Endothelial cell of umbilical vein (primary cell): ENCODE measurements at regions not wholly inside any gene's neighbourhood (a gene's known extent, or its start where the extent isn't known, plus 50 kb on each side); places are given as distances from the start of the nearest gene placed in this dataset.

Source experiments
- BruUV-seq: library from RNA; stranded (reverse); fragments of 400-500 nt; replicated peaks from 2 replicates; lab custom pipeline; 2021; lab: Mats Ljungman, UMichigan
- CTCF ChIA-PET: fragments of 300-600, 350-600 bp; sonication (Branson Sonifier 250); formaldehyde crosslinking; loops from one replicate; lab custom pipeline; 2021; ENCODE audit warnings: antibody characterized with exemption, inconsistent platforms; lab: Charles Lee
- POLR2A ChIA-PET: fragments of 300-600, 350-600 bp; sonication (Branson Sonifier 250); formaldehyde crosslinking; loops from one replicate; lab custom pipeline; 2021; ENCODE audit warnings: antibody characterized with exemption, inconsistent platforms; lab: Charles Lee
- DNase-seq: peaks from one replicate; pipeline ENCODE4 v3.0.0-alpha.2; 2011; ENCODE audit warnings: low read depth, low spot score
- FAIRE-seq: peaks from 2 replicates; lab custom pipeline; 2011; peaks lifted over from hg19 to GRCh38; lab: Jason Lieb, UNC
- H2AFZ ChIP-seq: 2 replicates; pipeline ENCODE4 v1.6.0; 2012; ENCODE audit warnings: low read depth, low read length, control low read depth, inconsistent platforms
- H3K27ac ChIP-seq: 2 replicates; pipeline ENCODE4 v1.5.1; 2011; ENCODE audit warnings: low read depth, mild to moderate bottlenecking, control low read depth, low read length, moderate library complexity; ENCODE audit not compliant: insufficient read depth
- H3K27me3 ChIP-seq, 2 experiments: 2 replicates each; pipeline versions ENCODE4 v1.6.0 to v1.6.1; 2011; ENCODE audit warnings: low read length in 2 of 2, mixed read lengths in 1 of 2; ENCODE audit not compliant: control insufficient read depth in 2 of 2, insufficient read depth in 2 of 2
- H3K36me3 ChIP-seq, 2 experiments: 2 replicates in 1 of 2; 3 replicates in 1 of 2; pipeline ENCODE4 v1.5.1; 2011; ENCODE audit warnings: low read length in 2 of 2, mild to moderate bottlenecking in 1 of 2, moderate library complexity in 1 of 2; ENCODE audit not compliant: control insufficient read depth in 2 of 2, insufficient read depth in 2 of 2; ENCODE audit errors: extremely low read depth in 1 of 2
- H3K4me1 ChIP-seq: 3 replicates; pipeline ENCODE4 v1.5.1; 2011; ENCODE audit warnings: mild to moderate bottlenecking, low read length; ENCODE audit not compliant: control insufficient read depth, insufficient read depth; ENCODE audit errors: extremely low read depth
- H3K4me2 ChIP-seq: 2 replicates; pipeline ENCODE4 v1.6.1; 2011; ENCODE audit warnings: low read length, control low read depth, mixed read lengths; ENCODE audit not compliant: insufficient read depth
- H3K4me3 ChIP-seq, 3 experiments: fragments of 200-600 bp in 1 of 3; sonication (generic), shearing (Covaris generic) in 1 of 3; replicated peaks in 1 of 3; 2 replicates each; pipeline ENCODE4 v1.5.1; 2011 to 2016; ENCODE audit warnings: control low read depth in 3 of 3, low read length in 3 of 3, mild to moderate bottlenecking in 2 of 3, inconsistent platforms in 1 of 3, low read depth in 1 of 3, moderate library complexity in 1 of 3; ENCODE audit not compliant: insufficient read depth in 1 of 3
- H3K79me2 ChIP-seq: 2 replicates; pipeline ENCODE4 v1.6.0; 2012; ENCODE audit warnings: low read length, inconsistent platforms; ENCODE audit not compliant: control insufficient read depth, insufficient read depth
- H3K9ac ChIP-seq: replicated peaks from 2 replicates; pipeline ENCODE3; 2011; ENCODE audit warnings: low read length, control low read depth; ENCODE audit not compliant: insufficient read depth; ENCODE audit errors: extremely low read depth
- H3K9me1 ChIP-seq: replicated peaks from 3 replicates; pipeline ENCODE4 v1.6.0; 2011; ENCODE audit warnings: mild to moderate bottlenecking, low read length; ENCODE audit not compliant: control insufficient read depth, insufficient read depth; ENCODE audit errors: extremely low read depth
- H3K9me3 ChIP-seq: replicated peaks from 2 replicates; pipeline ENCODE4 v1.5.1; 2012; ENCODE audit warnings: low read length, inconsistent platforms; ENCODE audit not compliant: control insufficient read depth, insufficient read depth
- H4K20me1 ChIP-seq: replicated peaks from 2 replicates; pipeline ENCODE3; 2011; ENCODE audit warnings: mild to moderate bottlenecking, low read length; ENCODE audit not compliant: control insufficient read depth, insufficient read depth; ENCODE audit errors: extremely low read depth
- CTCF ChIP-seq, 2 donors: IDR thresholded peaks; 1 replicate in 1 of 2; 2 replicates in 1 of 2; pipeline ENCODE4 v1.5.1; 2011; ENCODE audit warnings: low read length in 2 of 2, mild to moderate bottlenecking in 2 of 2, moderate library complexity in 2 of 2, control low read depth in 1 of 2, inconsistent platforms in 1 of 2, low read depth in 1 of 2; ENCODE audit not compliant: insufficient read depth in 1 of 2; ENCODE audit errors: extremely low read depth in 1 of 2
- MYC ChIP-seq: IDR thresholded peaks from one replicate; pipeline ENCODE4 v1.6.1; 2011; ENCODE audit warnings: mild to moderate bottlenecking, low read depth, low read length
- dilution Hi-C: fragments of 300-500 bp; cut with MboI; formaldehyde crosslinking; loops from one replicate; pipeline ENCODE4 v1.15.0; 2019; ENCODE audit warnings: low sequenced_read_pairs; ENCODE audit not compliant: extremely low pct_ligation_motif_present
- intact Hi-C: fragments of 100-400 bp; cut with micrococcal nuclease; formaldehyde crosslinking; loops from one replicate; pipeline ENCODE4 v1.10.0; 2022

GRCh38 chr5:112612663-112613062, 125.0 kb upstream of the APC start:
- peaks cover 0 to 4% of the 10 kb centered on the region in 2 experiments for H3K27me3 ChIP-seq
- TF ChIP-seq CTCF (IDR thresholded peaks at IDR 0.05; ENCODE audit: extremely low read depth in 1 of 2, insufficient read depth in 1 of 2, low read depth in 1 of 2, low read length in 2 of 2): no peak
- intact Hi-C loops: no loop called here
- no peak overlapping the region for H3K4me2 ChIP-seq
- dilution Hi-C loops: no loop called here
- no peaks in the 10 kb centered on the region for H3K9me3 ChIP-seq
- no peak overlapping the region for H2AFZ ChIP-seq
- FAIRE-seq (no peak), DNase-seq (no peak)
- BruUV-seq: no TSS peak
- H3K4me3 ChIP-seq: no peak overlapping the region
- H3K4me1 ChIP-seq: no peaks in the 10 kb centered on the region
- H3K27ac ChIP-seq: no peak overlapping the region
- no peaks in the 10 kb centered on the region for H4K20me1 ChIP-seq
- H3K79me2 ChIP-seq: no peaks in the 10 kb centered on the region
- H3K36me3 ChIP-seq: no peaks in the 10 kb centered on the region
- H3K9me1 ChIP-seq: no peaks in the 10 kb centered on the region
- no peak overlapping the region for H3K9ac ChIP-seq
- CTCF ChIA-PET: no interaction called here
- POLR2A ChIA-PET: no interaction called here

- Histone ChIP-seq H2AFZ (no peak overlapping the region), H3K9me1 (no peaks in the 10 kb centered on the region), H3K9ac (no peak overlapping the region), H3K4me3 (no peak overlapping the region), H3K4me2 (no peak overlapping the region), H3K27me3 (peaks cover 0 to 2% of the 10 kb centered on the region in 2 experiments), H3K4me1 (no peaks in the 10 kb centered on the region), H3K9me3 (no peaks in the 10 kb centered on the region), H3K27ac (no peak overlapping the region), H3K79me2 (no peaks in the 10 kb centered on the region), H3K36me3 (no peaks in the 10 kb centered on the region), H4K20me1 (no peaks in the 10 kb centered on the region)
- dilution Hi-C loops (no loop called here), intact Hi-C loops (no loop called here)
- FAIRE-seq (no peak), DNase-seq (no peak)
- TF ChIP-seq MYC: no peak
- no peak for TF ChIP-seq CTCF (IDR thresholded peaks at IDR 0.05; ENCODE audit: extremely low read depth in 1 of 2, insufficient read depth in 1 of 2, low read depth in 1 of 2, low read length in 2 of 2)
- CTCF ChIA-PET: no interaction called here
- BruUV-seq: no TSS peak
- POLR2A ChIA-PET: no interaction called here
These were observed 123.4 kb upstream of the APC start for GRCh38 chr5:112614285-112614684.
